Fibroblast of skin of left biceps (primary cell): ENCODE measurements at regions not wholly inside any gene's neighbourhood (a gene's known extent, or its start where the extent isn't known, plus 50 kb on each side); places are given as distances from the start of the nearest gene placed in this dataset.
A peak's percentile ranks its signal among the peaks of the same experiment; 100 is the strongest.
"Not testable (repeated sequence)": the region's sequence is repeated elsewhere in the genome, so short reads cannot be mapped to it uniquely, and the experiment has no call there.

Experiments used
- DNase-seq, 2 experiments: peaks; one replicate each; pipeline ENCODE4 v3.0.0-alpha.2; 2013; ENCODE audit warnings: low read depth in 2 of 2

DNA sequence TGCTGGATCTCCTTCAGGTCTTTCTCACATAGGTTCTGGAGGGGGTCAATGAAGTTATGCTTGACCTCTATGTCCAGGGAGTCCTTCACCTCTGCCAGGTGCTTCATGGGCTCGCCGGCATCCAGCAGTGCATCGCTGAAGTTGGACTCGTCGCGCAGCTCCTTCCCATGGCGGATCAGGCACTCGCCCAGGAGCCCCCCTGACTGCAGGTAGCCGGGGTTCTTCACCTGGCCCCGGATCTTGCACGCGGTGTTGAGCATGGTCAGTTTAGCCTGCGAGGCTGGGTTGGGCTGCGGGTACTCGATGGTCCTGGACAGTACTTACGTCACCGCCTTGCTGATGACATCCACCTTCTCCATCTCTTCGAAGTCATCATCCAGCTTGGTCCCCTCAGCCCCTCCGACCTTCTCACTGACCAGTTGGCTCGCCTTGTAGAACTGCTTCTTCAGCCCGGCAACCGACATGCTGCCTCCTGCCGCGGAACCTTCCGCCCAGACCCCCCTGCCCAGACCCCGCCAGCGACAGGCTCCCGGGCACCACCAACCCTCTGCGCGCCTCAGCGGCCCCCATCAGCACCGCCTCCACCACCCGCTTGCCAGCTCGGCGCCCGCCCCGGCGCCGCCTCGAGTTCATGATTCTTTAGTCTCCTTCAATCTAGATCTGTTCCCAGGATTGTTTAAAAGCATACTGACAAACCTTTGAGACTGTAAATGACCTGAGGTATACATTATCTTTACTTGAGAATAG lies 99.8 kb downstream of the KPNA2 start:
- DNase-seq, result no peak

DNA sequence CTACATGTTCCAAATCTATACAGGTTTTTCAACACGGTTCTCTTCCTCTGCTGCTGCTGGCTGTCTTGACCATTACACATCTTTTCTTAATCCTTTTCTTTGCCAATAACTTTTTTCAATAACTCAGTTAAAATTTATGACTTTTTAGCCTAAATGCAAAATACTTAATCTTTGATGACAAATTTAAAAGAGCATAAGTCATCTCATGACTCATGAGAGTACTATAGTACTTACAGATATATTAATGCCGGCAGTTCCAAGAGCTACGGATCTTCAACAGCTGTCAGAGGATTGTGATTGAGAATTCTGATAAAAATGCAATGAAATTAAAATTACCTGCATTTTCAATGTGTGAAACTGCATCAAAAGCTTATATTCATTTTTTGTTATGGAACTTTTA lies 105.5 kb downstream of the KPNA2 start:
- DNase-seq, result peak in 1 of 2 experiments; percentile 9

DNA sequence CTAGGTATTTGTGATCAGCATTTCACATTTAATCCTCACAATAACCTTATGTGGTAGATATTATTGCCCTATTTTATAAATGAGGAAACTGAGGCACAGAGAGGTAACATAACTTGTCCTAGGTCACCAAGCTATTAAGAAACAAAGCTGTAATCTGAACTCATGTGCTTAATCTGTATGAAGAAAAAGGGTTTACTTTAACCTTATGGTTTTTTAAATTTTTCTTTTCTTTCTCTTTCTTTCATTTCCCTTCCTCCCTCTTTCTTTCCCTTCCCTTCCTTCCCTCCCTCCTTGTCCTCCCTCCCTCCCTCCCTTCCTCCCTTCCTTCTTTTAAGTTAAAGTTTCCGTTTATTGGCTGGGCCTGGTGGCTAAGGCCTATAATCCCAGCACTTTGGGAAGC lies 105.2 kb upstream of the AMZ2 start:
- no peak for DNase-seq

DNA sequence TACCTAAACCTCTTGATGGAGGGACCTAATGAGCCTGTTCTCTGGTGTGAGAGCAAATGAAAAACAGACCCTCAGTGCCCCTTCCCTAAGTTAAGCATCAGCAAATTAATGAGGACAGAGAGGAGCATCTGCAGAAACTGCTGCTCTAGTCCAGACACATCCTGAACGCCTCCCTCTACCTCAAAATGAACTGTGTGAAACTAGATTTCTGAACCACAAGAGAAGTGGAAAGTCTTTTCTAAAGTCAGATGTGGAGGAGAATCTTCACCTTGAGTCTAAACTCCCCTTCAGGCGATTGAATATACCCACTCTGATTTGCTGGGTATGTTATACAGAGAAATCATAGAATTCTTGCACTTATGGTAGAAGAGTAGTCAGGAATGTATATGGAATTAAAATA lies 104.4 kb upstream of the AMZ2 start:
- no peak for DNase-seq

DNA sequence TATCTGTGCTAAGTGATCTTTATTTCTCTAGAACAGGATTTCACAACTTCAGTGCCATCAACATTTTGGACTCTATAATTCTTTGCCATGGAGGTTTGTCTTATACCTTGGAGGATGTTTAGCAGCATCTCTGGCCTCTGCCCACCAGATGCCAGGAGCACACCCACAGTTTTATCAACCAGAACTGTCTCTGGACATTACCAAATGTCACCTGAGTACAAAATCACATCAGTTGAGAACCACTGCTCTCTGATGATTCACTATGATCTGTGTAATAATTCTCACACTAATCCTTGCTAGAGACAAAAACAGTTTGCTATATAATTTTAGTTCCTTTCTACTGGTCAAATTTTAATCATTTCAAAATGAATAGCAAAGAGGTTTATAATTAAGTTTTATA lies 102.8 kb upstream of the AMZ2 start:
- DNase-seq, result no peak

DNA sequence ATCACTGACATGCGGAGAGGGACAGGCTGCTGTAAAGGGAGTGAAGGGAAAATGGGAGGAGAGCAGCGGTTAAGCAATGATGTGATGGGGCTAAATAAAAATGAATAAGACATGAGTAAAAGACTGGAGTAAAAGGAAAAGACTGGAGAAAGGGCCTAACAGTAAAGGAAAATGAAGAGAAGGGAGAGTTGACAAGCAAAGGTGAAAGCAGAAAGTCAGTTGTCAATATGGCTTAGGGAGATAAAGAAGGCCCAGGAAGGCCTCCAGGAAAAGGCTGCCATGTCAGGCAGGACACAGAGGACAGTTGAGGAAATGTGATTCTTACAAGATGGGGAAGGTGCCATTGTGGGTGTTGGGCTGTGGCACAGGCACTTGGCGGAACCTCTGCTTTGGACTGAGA lies 98.9 kb upstream of the AMZ2 start:
- DNase-seq, result no peak

DNA sequence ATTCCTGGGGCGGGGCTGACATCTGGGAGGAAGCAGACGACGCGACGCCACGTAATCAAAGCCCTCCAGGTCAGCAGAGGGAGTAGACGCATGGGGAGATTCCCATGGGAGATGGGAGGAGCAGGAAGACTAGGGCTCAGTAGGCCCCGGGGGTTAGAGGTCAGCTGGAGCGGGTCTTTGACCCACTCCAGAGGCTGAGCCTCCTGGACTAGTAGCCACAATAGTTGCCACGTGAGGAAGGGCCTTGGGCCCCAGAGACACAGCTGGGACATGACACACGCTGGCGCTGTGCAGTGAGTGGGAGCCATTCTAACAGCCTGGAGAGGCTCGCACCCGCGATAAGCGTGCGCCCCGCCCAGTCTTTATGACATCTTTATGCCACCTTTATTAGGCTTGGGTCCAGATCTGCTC lies 95.7 kb upstream of the AMZ2 start:
- DNase-seq, result no peak

DNA sequence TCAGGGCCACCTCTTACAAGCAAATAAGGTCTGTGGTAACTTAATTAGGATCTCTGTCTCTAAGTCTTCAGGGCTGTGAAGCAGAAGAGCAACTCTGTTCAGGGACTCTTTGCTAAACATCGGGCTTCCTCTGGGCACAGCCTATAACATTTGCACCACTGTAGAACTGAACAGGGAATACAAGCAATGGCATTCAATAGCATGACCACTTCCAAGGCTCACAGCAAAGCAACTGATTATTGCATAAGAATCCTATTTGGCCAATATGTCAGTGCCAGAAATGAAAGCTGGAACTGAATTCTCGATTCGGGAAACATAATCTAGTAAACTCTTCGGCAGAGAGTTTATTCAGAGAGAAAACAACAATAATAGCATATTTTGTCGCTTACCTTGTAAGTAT lies 92.2 kb upstream of the AMZ2 start:
- DNase-seq, result no peak

DNA sequence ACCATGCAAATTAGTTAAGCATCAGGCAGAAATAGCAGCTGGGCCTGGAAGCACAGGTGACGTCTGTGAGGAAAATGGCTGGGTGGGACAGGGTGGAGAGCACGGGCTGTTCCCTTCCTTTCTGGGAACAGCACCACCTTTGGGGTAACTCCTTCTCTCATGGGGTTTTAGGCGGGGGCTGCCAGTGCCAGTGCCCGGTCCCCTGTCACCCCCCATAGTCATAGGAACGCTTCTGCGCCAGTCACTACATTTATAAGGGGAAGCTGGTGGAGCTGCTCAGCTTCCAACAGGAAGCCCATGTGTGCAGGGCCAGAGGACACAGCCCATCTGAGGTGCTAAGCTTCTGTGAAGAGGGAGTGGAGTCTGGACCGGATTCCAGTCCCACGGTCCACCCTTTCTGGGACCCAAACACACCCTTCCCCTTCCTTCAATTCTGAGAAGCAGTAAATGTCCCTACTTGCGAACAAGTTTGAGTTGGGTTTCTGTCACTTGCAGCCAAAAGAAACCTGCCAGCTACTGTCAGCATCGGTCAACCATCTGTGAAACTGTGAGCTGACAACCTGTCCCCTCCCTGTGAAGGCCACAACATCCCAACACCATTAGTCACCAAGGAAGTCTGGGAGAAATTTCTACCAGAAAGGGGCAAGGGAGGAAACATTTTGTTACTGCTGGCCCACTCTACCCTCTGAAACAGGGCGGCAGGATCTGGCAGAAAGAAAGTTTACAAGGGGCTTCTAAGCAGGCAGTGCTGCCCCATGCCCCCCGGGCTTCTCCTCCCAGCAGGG lies 86.0 kb upstream of the AMZ2 start:
- DNase-seq, result no peak

DNA sequence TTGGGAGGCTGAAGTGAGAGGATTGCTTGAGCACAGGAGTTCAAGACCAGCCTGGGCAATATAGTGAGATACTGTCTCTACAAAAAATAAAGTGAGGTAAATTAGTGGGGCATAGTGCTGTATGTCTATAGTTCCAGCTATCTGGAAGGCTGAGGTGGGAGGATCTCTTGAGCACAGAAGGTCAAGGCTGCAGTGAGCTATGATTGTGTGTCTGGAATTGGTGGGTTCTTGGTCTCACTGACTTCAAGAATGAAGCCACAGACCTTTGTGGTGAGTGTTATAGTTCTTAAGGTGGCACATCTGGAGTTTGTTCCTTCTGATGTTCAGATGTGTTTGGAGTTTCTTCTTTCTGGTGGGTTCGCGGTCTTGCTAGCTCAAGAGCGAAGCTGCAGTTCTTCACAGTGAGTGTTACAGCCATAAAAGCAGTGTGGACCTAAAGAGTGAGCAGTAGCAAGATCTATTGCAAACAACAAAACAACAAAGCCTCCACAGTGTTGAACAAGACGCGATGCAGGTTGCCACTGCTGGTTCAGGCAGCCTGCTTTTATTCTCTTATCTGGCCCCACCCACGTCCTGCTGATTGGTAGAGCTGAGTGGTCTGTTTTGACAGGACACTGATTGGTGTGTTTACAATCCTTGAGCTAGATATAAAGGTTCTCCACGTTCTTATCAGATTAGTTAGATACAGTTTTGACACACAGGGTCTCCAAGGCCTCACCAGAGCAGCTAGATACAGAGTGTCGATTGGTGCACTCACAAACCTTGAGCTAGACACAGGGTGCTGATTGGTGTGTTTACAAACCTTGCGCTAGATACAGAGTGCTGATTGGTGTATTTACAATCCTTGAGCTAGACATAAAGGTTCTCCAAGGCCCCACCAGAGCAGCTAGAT lies 79.3 kb upstream of the AMZ2 start:
- not testable (repeated sequence) for DNase-seq

DNA sequence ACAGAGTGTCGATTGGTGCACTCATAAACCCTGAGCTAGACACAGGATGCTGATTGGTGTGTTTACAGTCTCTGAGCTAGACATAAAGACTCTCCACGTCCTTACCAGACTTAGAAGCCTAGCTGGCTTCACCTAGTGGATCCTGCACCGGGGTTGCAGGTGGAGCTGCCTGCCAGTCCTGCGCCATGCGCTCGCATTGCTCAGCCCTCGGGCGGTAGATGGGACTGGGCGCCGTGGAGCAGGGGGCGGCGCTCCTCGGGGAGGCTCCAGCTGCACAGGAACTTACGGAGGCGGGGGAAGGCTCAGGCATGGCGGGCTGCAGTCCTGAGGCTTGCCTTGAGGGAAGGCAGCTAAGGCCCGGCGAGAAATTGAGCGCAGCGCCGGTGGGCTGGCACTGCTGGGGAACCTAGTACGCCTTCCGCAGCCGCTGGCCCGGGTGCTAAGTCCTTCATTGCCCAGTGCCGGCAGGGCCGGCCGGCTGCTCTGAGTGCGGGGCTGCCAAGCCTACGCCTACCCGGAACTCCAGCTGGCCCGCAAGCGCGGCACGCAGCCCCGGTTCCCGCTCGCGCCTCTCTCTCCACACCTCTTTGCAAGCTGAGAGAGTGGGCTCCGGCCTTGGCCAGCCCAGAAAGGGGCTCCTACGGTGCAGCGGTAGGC lies 78.5 kb upstream of the AMZ2 start:
- not testable (repeated sequence) for DNase-seq

DNA sequence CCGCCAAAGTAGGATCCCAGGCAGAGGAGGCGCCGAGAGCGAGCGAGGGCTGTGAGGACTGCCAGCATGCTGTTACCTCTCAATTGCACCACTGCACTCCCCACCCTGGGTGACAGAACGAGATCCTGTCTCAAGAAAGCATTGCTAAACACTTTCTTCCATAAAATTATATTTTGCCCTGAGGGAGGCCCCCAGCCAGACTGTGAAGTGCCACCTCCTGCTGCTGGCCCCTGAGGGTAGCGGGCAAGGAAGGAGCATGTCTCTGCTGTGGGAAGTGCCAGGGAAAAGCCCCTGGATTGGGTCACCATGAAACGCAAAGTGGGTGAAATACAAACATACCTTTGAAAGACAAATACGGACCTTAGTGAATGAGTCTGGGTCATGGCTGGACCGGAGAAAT lies 78.0 kb upstream of the AMZ2 start:
- DNase-seq, result no peak

DNA sequence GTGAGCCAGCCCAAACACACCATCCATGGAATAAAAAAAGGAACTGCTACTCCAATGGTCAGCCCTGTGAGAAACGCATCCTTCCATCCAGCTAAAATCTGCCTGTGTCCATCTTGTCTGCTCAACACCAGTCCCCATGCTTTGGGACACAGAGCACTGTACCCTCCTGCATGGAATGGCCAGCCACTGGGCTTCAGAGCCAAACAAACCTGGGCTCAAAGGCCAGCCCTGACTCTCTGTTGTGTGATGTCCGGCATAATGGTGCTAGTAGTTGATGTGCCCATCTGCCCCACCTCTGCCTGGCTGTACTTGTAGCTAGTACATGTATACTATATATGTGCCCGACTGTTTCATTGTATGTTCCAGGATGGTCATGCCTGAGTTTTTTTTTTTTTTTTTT lies 77.6 kb upstream of the AMZ2 start:
- no peak for DNase-seq

DNA sequence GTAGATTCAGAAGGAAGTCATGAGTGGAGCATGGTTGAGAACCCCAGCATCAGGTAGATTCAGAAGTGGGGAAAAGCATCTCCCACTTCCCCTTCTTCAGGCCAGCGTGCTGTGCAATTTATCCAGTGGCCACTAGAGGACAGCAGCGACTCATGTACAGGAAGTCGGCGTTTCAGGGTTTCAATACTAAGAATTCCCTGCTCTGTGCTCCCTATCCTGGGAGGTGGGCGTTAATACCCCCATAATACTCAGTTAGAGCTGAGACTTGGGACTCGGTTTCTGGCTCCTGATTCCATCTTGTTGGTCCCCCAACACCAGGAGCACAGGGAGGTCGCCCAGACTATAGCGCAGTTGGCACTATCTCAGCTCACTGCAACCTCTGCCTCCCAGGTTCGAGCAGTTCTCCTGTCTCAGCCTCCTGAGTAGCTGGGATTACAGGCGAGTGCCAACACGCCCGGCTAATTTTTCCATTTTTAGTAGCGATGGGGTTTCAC lies 75.3 kb upstream of the AMZ2 start:
- DNase-seq, result peak; percentile 5 to 6

DNA sequence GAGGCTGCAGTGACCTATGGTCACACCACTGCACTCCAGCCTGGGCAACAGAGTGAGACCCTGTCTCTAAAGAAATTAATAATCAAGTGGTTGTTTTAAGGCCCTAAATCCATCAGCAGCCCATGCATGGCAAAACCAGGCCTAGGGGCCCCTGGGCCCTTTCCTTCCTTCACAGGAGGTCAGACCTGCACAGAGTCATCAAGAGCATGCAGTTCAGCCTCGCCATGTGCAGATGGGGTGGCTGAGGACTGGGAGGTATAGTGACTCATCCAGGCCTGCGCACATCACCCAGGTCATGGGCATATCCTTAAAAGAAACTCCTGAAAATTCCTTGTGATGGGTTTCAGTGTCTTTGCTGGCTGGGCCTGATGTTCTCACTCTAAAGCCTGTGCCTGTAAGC lies 72.4 kb upstream of the AMZ2 start:
- DNase-seq, result no peak

DNA sequence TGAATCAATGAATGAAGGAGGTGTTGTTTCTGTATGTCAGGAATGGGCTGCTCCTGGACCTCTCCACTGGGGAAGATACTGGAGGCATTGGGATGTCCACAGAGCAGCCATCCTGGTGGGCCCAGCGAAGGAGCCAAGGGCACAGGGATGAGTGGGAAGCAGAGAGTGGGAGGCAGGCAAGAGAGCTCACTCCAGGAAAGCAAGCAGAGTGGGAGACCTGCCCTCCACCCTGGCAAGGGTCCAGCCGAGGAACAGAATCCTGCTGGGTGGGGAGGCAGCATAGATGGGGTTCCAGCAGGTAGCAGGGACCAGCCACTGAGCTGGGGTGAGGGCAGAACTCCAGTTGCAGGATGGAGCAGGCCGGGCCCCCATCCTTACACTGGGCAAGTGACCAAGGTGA lies 71.9 kb upstream of the AMZ2 start:
- DNase-seq, result no peak

DNA sequence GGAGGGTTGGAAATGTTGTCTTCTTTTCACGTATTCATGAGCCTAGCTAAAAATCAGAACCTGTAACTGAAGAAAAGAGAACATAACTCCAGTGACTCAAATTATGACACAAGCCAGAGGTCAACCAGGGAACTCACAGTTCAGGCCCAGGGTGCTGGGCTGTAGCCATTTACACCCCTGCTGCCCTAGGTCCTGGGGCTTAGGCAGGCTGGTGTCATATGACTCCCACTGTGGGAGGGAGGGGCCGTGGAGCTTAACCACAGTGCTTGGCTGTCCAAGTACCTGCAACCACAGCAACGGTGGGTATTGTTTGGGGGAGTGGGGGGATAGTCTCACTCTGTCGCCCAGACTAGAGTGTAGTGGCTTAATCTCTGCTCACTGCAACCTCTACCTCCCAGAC lies 71.1 kb upstream of the AMZ2 start:
- no peak for DNase-seq

DNA sequence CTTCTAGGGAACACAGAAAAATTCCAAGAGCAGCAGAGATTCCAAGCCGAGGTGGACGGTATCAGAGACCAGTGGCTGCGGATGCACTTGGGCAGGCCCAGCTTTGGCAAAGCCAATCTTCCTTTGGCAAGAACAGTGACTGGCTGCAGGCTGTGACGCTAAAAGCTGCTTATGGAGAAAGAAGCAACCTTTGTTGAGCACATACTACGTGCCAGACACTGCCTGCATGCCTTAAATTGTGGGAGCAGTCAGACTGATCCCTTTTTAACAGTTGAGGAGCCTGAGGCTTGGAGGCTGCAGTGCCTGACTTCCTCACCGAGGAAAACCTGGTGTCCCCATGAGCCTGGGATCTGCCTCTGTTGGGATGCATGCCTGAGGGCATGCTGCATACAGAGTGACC lies 69.0 kb upstream of the AMZ2 start:
- no peak for DNase-seq

DNA sequence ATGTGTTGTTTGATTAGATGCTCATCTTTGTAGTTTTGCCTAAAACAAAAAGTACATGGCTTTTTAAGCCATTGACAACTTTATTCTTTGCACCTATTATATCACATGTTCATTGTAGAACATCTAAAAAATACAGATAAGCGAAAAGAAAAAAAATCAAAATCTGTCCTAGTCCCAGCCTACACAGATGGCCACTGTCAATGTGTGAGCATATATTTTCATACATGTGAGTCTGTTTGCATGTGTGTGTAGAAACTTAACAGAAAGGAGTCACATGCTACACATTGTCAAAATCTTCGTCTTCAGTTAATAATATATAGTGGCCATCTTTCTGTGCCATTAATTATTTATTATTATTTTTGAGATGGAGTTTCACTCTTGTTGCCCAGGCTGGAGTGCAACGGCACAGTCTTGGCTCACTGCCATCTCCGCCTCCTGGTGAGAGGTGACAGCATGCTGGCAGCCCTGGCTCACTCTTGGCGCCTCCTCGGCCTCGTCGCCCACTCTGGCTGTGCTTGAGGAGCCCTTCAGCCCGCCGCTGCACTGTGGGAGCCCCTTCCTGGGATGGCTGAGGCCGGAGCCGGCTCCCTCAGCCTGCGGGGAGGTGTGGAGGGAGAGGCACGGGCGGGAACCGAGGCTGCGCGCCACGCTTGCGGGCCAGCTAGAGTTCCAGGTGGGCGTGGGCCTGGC lies 68.5 kb upstream of the AMZ2 start:
- no peak for DNase-seq

DNA sequence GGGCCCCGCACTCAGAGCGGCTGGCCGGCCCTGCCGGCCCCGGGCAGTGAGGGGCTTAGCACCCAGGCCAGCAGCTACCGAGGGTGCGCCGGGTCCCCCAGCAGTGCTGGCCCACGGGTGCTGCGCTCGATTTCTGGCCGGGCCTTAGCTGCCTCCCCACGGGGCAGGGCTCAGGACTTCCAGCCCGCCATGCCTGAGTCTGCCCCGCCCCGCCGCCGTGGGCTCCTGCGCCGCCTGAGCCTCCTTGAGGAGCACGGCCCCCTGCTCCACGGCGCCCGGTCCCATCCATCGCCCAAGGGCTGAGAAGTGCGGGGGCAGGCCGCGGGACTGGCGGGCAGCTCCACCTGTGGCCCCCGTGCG lies 67.9 kb upstream of the AMZ2 start:
- DNase-seq, result no peak

DNA sequence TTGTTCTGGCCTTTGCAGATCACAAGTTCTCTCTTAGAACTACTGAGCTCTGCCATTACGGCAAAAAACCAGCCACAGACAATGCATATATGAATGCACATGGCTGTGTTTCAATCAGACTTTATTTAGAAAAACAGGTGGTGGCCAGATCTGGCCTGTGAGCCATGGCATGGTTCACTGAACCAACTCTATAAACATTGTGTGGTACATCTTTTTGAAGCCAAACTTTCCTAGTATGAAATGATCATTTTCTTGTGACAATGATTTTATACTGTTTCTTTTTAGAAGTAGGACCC lies 65.9 kb upstream of the AMZ2 start:
- DNase-seq, result no peak
